ENCODE measurements at regions not wholly inside any gene's neighbourhood (a gene's known extent, or its start where the extent isn't known, plus 50 kb on each side); places are given as distances from the start of the nearest gene placed in this dataset.

- TF ChIP-seq POLR2A (IDR thresholded peaks at IDR 0.05): no peak
- TF ChIP-seq CTCF (IDR thresholded peaks at IDR 0.05): no peak
These were observed 153.4 kb upstream of the B3GAT1 start for GRCh38 chr11:134565343-134565891.
